C4-2B (cell line): ENCODE measurements at regions not wholly inside any gene's neighbourhood (a gene's known extent, or its start where the extent isn't known, plus 50 kb on each side); places are given as distances from the start of the nearest gene placed in this dataset.

Source experiments
- ZFX ChIP-seq: fragments of 450-650 bp; IDR thresholded peaks from 2 replicates; pipeline ENCODE4 v1.6.1; 2017
- TF ChIP-seq, protein P1 (sequence below): fragments of 450-650 bp; conservative IDR thresholded peaks from 2 replicates; pipeline ENCODE4 v1.5.1; 2017; ENCODE audit warnings: mild to moderate bottlenecking

DNA sequence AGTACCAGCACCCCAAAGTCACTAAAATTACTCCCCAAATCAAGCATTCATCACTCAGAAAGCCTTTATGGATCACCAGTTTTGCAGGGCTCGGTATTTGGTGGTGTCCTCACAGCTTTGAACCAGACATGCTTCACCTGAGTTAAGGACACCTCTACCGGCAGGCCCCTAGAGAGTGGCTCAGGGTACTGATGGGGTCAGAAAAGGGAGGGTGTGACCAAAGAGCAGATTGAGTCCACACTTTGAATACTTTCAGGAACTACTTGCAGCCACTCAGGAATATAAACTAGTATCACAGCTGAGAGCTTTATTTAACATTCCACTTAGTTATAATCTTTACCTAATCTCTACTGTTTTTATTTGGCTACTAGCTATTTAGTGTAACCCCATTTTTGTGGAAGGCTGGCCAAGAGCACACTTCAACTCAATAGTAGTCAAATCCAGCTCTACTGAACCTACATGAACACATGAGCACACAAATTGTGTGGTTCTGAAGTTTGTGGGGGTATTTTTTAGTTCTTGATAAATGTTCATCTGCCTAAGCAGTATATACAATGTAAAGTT is 109.6 kb upstream of the SPRY1 start:
- TF ChIP-seq, protein P1, sequence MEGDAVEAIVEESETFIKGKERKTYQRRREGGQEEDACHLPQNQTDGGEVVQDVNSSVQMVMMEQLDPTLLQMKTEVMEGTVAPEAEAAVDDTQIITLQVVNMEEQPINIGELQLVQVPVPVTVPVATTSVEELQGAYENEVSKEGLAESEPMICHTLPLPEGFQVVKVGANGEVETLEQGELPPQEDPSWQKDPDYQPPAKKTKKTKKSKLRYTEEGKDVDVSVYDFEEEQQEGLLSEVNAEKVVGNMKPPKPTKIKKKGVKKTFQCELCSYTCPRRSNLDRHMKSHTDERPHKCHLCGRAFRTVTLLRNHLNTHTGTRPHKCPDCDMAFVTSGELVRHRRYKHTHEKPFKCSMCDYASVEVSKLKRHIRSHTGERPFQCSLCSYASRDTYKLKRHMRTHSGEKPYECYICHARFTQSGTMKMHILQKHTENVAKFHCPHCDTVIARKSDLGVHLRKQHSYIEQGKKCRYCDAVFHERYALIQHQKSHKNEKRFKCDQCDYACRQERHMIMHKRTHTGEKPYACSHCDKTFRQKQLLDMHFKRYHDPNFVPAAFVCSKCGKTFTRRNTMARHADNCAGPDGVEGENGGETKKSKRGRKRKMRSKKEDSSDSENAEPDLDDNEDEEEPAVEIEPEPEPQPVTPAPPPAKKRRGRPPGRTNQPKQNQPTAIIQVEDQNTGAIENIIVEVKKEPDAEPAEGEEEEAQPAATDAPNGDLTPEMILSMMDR = no peak
- TF ChIP-seq ZFX = no peak
